SU-DHL-6 (cell line): ENCODE measurements at regions not wholly inside any gene's neighbourhood (a gene's known extent, or its start where the extent isn't known, plus 50 kb on each side); places are given as distances from the start of the nearest gene placed in this dataset.

Experiments
- H2AFZ ChIP-seq: fragments of 200-600 bp; sonication (generic); 2 replicates; pipeline ENCODE4 v1.6.1; 2014; ENCODE audit warnings: low read depth, mild to moderate bottlenecking, moderate library complexity, mixed read lengths, antibody characterized with exemption, low read length; ENCODE audit not compliant: severe bottlenecking
- H3F3A ChIP-seq: fragments of 200-600 bp; shearing (Covaris generic); 2 replicates; pipeline ENCODE4 v1.6.0; 2016; ENCODE audit warnings: antibody characterized with exemption, mild to moderate bottlenecking; ENCODE audit not compliant: insufficient read depth
- H3K27ac ChIP-seq: fragments of 200-600 bp; sonication (generic); 2 replicates; pipeline ENCODE4 v1.5.1; 2016; ENCODE audit warnings: low read depth, mild to moderate bottlenecking, low read length, moderate library complexity, mixed read lengths
- H3K27me3 ChIP-seq: fragments of 200-600 bp; sonication (generic), shearing (Covaris generic); 2 replicates; pipeline ENCODE4 v1.6.0; 2014; ENCODE audit warnings: mild to moderate bottlenecking, low read length
- H3K36me3 ChIP-seq: fragments of 200-600 bp; sonication (generic); 2 replicates; pipeline ENCODE4 v1.6.1; 2014; ENCODE audit warnings: mild to moderate bottlenecking, low read length, mixed read lengths
- H3K4me2 ChIP-seq: fragments of 300-600, 200-600 bp; shearing (Covaris generic), sonication (generic); 2 replicates; pipeline ENCODE4 v1.6.0; 2014; ENCODE audit warnings: low read length, low read depth, mild to moderate bottlenecking; ENCODE audit not compliant: poor library complexity, severe bottlenecking
- H3K4me3 ChIP-seq: fragments of 200-600 bp; sonication (generic); 2 replicates; pipeline ENCODE4 v1.5.1; 2014; ENCODE audit warnings: antibody characterized with exemption, low read length, mild to moderate bottlenecking, mixed read lengths; ENCODE audit not compliant: insufficient read depth, poor library complexity, severe bottlenecking
- H3K79me2 ChIP-seq: fragments of 200-600 bp; sonication (generic); 2 replicates; pipeline ENCODE4 v1.6.1; 2014; ENCODE audit warnings: mild to moderate bottlenecking, low read length, moderate library complexity; ENCODE audit not compliant: insufficient read depth
- H3K9ac ChIP-seq: fragments of 200-600 bp; sonication (generic); 2 replicates; pipeline ENCODE4 v1.7.0; 2014; ENCODE audit warnings: mild to moderate bottlenecking, low read length
- H3K9me2 ChIP-seq: fragments of 200-600 bp; sonication (generic); replicated peaks from 2 replicates; pipeline ENCODE4 v1.6.1; 2014; ENCODE audit warnings: low read length; ENCODE audit not compliant: insufficient read depth
- H3K9me3 ChIP-seq: fragments of 200-600 bp; sonication (generic); 2 replicates; pipeline ENCODE4 v1.6.1; 2014; ENCODE audit warnings: low read length, mixed read lengths; ENCODE audit not compliant: insufficient read depth
- H4K20me1 ChIP-seq: fragments of 200-600 bp; sonication (generic); 2 replicates; pipeline ENCODE4 v1.6.1; 2014; ENCODE audit warnings: low read depth, mild to moderate bottlenecking, antibody characterized with exemption, low read length, moderate library complexity, mixed read lengths
- CTCF ChIP-seq: fragments of 200-600 bp; sonication (generic); IDR thresholded peaks from one replicate; pipeline ENCODE4 v1.5.1; 2017; ENCODE audit warnings: antibody characterized with exemption, mild to moderate bottlenecking, low read length, moderate library complexity; ENCODE audit not compliant: insufficient read depth, poor library complexity, severe bottlenecking
- EZH2phosphoT487 ChIP-seq: fragments of 200-600 bp; sonication (generic), shearing (Covaris generic); conservative IDR thresholded peaks from 2 replicates; pipeline ENCODE4 v1.6.1; 2018; ENCODE audit warnings: mild to moderate bottlenecking, antibody characterized with exemption, low read length, moderate library complexity, mixed read lengths

DNA sequence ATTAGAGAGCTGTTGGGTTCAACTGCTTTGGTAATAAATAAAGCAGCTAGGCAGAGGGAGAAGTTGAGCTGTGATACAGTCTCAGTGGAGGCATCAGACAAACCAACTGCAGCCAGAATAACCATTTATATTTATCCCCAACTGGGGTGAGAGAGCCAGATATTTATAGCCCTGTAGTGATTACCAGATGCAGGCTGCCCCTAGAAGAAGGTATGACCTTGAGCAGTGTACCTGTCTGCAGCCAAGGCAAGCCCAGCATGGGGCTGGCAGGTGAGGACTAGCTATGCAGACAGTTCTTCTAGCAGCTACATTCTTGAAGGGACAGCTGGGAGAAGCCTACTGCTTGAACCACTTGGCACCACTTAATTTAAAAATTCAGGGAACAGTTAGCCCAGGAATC is 144.4 kb upstream of the EPHA3 start:
- Histone ChIP-seq H3K9me2 (no peaks in the 10 kb centered on the region), H3K27ac (no peak overlapping the region), H3K36me3 (no peaks in the 10 kb centered on the region), H3K79me2 (no peaks in the 10 kb centered on the region), H3K9me3 (no peaks in the 10 kb centered on the region; the same call in 1 of the 2 replicates), H3F3A (no peaks in the 10 kb centered on the region), H3K4me3 (no peak overlapping the region), H3K27me3 (no peaks in the 10 kb centered on the region), H4K20me1 (no peaks in the 10 kb centered on the region), H2AFZ (no peak overlapping the region), H3K4me2 (no peak overlapping the region), H3K9ac (no peak overlapping the region)
- no peak for TF ChIP-seq CTCF
- no peak for TF ChIP-seq EZH2phosphoT487

DNA sequence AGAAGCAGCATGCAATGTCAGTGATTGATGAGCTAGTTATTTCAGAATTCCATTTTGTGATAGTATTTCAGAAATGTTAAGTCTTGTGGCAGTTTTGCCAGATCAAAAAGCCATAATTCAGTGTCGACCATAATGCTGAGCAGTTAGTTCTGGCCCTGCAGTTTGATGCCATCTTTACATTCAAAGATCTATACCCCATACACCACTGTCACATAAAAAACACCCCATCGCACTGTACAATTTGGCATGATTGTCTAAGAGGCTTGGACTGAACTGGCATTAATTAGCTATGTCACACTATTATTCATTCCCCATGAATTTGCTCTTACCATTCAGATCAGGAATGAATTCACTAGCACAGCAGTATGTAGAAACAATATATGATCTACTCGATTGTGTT is 127.7 kb upstream of the EPHA3 start:
- Histone ChIP-seq H3K9me3 (no peaks in the 10 kb centered on the region), H3K9ac (no peak overlapping the region), H3K9me2 (no peaks in the 10 kb centered on the region), H3K79me2 (no peaks in the 10 kb centered on the region), H3K27me3 (no peaks in the 10 kb centered on the region), H3K4me2 (no peak overlapping the region), H2AFZ (no peak overlapping the region), H3K4me3 (no peak overlapping the region), H3K27ac (no peak overlapping the region), H4K20me1 (no peaks in the 10 kb centered on the region), H3K36me3 (no peaks in the 10 kb centered on the region), H3F3A (no peaks in the 10 kb centered on the region)
- TF ChIP-seq CTCF, result no peak
- TF ChIP-seq EZH2phosphoT487, result no peak

DNA sequence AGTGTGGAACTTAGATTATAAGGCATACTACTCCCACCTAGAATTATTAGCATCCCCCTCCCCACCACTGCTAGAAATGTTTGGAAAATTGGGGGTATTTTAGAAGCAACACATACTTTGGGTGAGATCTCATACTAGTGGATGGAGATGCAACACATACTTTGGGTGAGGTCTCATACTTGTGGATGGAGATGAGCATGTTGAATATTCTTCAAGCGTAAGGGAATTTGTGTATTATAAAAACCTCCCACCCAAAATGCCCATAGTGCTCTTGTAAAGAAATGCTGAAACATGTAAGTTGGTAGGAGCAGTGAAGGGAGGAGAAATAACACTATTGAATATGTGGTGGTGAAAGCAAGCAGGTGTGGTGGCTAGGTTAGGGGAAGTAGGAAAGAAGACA is 124.0 kb upstream of the EPHA3 start:
- no peaks in the 10 kb centered on the region for H3K9me3 ChIP-seq
- H4K20me1 ChIP-seq, result no peaks in the 10 kb centered on the region
- no peak overlapping the region for H2AFZ ChIP-seq
- H3K27ac ChIP-seq, result no peak overlapping the region
- TF ChIP-seq CTCF, result no peak
- TF ChIP-seq EZH2phosphoT487, result no peak
- no peaks in the 10 kb centered on the region for H3F3A ChIP-seq
- no peaks in the 10 kb centered on the region for H3K27me3 ChIP-seq
- no peak overlapping the region for H3K9ac ChIP-seq
- H3K9me2 ChIP-seq, result no peaks in the 10 kb centered on the region
- H3K36me3 ChIP-seq, result no peaks in the 10 kb centered on the region
- H3K4me3 ChIP-seq, result no peak overlapping the region
- H3K4me2 ChIP-seq, result no peak overlapping the region
- H3K79me2 ChIP-seq, result no peaks in the 10 kb centered on the region

- TF ChIP-seq EZH2phosphoT487 (no peak), CTCF (no peak)
- H3K27me3 ChIP-seq, result no peaks in the 10 kb centered on the region
- H3K36me3 ChIP-seq, result no peaks in the 10 kb centered on the region
- H3K9ac ChIP-seq, result no peak overlapping the region
- H3K79me2 ChIP-seq, result no peaks in the 10 kb centered on the region
- no peaks in the 10 kb centered on the region for H3K9me2 ChIP-seq
- H3K9me3 ChIP-seq, result no peaks in the 10 kb centered on the region
- H2AFZ ChIP-seq, result no peak overlapping the region
- H3K27ac ChIP-seq, result no peak overlapping the region
- no peaks in the 10 kb centered on the region for H3F3A ChIP-seq
- no peaks in the 10 kb centered on the region for H4K20me1 ChIP-seq
- no peak overlapping the region for H3K4me2 ChIP-seq
- H3K4me3 ChIP-seq, result no peak overlapping the region
These were observed 123.2 kb upstream of the EPHA3 start for GRCh38 chr3:88984256-88984655.
